ENCODE measurements at regions not wholly inside any gene's neighbourhood (a gene's known extent, or its start where the extent isn't known, plus 50 kb on each side); places are given as distances from the start of the nearest gene placed in this dataset.
A peak's percentile ranks its signal among the peaks of the same experiment; 100 is the strongest.

DNA sequence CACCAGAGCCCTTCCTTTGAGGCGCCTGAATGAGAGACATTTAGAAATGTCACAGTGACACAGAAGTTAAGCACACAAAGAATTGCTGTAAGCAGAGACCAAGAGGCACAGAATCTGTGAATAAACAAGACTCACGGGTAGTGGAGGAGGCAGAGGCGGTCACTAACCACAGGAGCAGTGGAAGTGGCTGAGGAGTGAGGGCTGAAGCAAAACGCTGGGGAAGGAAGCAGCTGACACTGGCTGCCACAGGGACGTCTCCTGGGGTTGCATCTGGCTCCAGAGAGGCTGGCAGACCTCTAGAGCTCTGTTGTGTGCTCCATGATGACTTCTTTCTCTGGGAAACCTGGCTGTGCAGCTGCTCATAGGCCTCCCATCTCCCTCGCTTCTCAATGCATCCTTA lies 65.0 kb upstream of the SLC2A12 start:
- peak in 5 of 14 donors; percentile 16 to 43 (median 27) for DNase-seq

DNA sequence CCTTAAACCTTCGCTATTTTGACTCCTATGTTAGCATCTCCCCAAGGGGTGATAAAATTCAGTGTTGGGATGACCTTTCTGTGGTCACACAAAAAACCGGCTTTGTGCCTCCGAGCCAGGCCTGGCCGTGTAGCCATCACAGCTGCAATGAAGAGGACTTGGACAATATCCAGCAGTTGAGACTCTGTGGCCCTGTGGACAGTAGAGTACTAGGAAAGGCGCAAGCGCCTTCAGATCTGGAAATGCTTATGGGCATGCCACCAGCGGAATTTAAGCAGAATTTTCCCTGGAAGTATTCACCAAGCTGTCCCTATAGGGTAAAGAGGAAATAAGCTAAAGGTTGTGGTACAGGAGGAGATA lies 63.3 kb upstream of the SLC2A12 start:
- DNase-seq = peak in 11 of 14 donors; percentile 10 to 59 (median 33)

DNA sequence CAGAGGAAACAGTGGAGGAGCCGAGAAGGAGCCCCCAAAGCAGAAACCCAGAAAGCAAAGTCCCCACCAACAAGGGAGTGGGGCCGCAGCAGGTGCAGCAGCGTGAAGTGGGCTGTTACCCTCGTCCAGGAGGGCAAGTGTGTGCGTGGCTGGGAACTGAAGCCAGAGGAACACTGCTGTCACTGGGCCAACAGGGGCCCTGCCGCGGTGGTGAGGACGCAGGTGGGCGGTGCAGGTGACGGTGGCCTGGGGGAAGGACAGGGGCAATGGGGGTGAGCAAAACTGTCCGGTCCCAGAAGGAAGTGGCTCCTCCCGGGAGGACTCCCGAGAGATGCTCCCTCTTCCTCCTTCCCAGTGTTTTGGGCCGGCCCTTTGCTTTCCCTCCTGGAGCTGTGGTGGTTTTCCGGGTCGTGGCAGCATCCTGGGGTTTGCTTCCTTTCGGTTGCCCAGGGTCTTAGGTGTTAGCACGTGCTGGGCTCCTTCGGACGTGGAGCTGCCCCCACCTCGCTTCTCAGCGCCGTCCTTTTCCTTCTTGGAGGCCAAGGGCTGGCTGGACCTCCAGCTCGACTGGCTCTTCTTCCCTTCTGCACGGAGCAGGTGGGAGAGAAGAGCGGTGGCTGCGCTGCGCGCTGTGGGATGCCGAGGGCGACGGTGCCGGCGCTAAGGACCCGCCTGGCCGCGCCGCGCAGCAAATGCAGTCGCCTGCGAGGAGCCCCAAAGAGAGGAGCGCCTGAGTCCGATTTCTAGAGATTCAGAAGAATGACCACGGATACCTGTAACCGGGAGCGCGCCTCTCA lies 62.7 kb upstream of the SLC2A12 start:
- no peak for DNase-seq

DNA sequence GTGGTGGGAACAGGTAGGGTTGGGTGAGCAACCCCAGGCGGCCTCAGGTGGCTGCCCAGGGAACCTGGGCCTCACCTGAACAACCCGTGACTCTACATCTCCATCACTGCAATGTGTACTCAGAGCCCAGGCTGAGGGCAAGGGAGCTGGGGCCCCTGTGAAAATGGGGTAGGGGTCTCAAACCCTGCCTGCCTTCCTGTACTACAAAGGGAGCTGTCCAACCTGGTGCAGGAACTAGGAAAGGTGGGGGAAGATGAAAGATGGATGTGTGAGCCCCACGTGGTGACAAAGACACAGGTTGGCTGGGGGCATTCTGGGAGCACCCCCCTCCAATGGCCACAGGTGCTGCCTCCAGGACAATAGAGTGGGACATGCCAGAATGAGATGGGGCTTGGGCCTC lies 62.1 kb upstream of the SLC2A12 start:
- DNase-seq = no peak

DNA sequence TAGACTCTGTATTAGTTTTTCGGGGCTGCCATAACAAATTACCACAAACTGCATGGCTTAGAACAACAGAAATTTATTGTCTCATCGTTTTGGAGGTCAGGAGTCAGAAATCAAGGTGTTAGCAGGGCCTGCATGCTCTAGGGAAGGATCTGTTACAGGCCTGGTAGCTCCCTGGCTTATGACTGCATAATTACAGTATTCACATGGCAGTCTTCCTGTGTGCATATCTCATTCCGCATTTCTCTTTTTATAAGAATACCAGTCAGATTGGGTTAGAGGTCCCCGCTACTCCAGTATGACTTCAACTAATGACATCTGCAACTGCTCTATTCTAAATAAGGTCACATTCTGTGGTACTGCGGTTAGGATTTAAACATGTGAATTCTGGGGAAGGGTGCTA lies 59.3 kb upstream of the SLC2A12 start:
- no peak for DNase-seq

DNA sequence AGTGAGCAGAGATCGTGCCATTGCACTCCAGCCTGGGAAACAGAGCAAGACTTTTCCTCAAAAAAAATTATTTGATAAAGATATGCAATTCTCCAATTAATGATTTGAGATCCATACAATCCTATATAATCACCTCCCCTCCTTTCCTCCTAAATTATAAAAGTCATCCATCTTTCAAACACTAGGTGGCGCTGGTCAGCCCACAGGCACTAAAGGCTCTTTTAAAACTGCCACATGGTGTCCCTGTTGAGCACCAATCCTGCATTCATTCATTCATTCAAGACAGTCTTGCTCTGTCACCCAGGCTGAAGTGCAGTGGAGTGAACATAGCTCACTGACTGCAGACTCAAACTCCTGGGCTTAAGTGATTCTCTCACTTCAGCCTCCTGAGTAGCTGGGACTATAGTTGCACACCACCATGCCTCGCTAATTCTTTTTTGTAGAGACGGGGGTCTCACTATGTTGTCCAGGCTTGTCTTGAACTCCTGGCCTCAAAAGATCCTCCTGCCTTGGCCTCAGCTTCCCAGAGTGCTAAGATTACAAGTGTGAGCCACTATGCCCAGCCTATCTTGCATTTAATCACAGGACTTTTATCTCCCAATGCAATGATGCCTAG lies 58.7 kb upstream of the SLC2A12 start:
- no peak for DNase-seq

DNA sequence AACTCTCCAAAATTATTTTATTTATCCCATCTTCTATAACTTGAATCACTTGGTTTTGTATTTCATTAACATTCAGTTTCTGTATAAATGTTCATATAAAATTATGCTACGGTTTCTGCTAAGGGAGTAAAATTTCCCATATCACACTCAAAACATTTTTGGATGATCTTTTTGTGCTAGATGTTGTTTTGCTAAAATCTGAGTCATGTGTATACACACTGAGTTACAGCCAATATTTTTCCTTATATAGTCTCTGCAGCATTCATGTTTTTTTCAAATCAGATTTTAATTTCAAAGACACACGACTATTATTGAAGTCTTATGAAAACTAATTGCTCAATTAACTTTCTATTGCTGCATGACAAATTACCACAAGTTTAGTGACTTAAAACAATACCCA lies 54.3 kb upstream of the SLC2A12 start:
- no peak for DNase-seq

DNA sequence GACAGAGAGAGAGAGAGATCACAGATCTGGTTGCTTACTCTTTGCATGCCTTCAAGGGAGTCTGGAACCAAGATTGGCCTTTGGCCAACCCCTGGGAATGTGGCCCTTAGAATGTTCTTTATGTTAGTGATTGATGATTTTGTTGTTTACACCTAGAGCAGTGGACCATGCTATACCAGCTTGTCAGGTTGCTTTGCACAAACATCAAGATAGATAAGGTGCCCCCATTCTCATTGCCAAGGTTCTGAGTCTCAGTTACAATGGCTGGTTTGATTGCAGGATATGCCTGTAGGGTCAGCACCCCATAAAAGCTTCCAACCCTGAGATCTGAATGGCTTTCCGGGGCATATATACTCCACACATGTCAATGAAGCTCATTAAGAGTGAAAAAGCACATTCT lies 53.5 kb upstream of the SLC2A12 start:
- no peak for DNase-seq

DNA sequence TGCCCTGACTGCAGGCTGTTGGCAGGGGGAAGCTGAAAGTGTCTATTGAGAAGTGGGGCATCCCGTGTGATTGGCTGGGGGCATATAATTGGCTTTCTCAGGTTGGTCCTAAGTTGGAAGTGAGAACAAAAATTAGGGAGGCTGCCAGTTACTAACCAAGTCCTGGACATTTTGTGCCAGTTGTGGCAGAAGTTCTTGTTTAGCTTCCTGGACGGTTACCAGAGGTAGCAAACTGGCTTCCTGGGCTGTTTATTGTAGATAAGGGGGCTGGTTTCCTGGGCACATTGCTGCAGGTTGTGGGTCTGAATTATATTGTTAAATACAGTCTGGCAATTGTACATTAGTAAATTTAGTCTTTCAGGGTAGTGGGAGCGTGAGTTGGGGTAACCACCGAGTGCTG lies 50.6 kb upstream of the SLC2A12 start:
- no peak for DNase-seq

All from C1 segment of cervical spinal cord (tissue), 14 donors.